IMR-90 (cell line): ENCODE measurements at regions not wholly inside any gene's neighbourhood (a gene's known extent, or its start where the extent isn't known, plus 50 kb on each side); places are given as distances from the start of the nearest gene placed in this dataset.

ENCODE experiments used
- ATAC-seq: fragments of 200-7000 bp; cut with Tn5 transposase; 2 replicates; pipeline ENCODE4 v1.9.1; 2020; ENCODE audit warnings: low read depth, mild to moderate bottlenecking, moderate library complexity
- BruUV-seq: library from RNA; stranded (reverse); fragments of 400-500 nt; replicated peaks from 2 replicates; lab custom pipeline; 2021; lab: Mats Ljungman, UMichigan
- CTCF ChIA-PET: fragments of 300-600 bp; formaldehyde crosslinking; extraction: SDS; loops from one replicate; lab custom pipeline; 2021; ENCODE audit warnings: antibody characterized with exemption; lab: Yijun Ruan, JAX
- POLR2A ChIA-PET: fragments of 300-600 bp; sonication (Branson Sonifier 250); formaldehyde crosslinking; loops from one replicate; lab custom pipeline; 2022; ENCODE audit warnings: antibody characterized with exemption; ENCODE audit not compliant: unreplicated experiment; lab: Charles Lee
- DNase-seq: peaks from one replicate; pipeline ENCODE4 v3.0.0; 2013
- H2AFZ ChIP-seq: replicated peaks from 2 replicates; pipeline ENCODE3; 2013; ENCODE audit warnings: low read length, mild to moderate bottlenecking; ENCODE audit not compliant: poor library complexity
- H2AK5ac ChIP-seq: 2 replicates; pipeline ENCODE4 v1.6.1; 2013; ENCODE audit warnings: low read depth, low read length, inconsistent platforms
- H2AK9ac ChIP-seq: replicated peaks from 2 replicates; pipeline ENCODE3; 2013; ENCODE audit warnings: mild to moderate bottlenecking, low read depth, low read length, moderate library complexity; ENCODE audit not compliant: poor library complexity
- H2BK120ac ChIP-seq: 2 replicates; pipeline ENCODE4 v1.6.1; 2013; ENCODE audit warnings: low read depth, low read length, inconsistent platforms
- H2BK15ac ChIP-seq: 3 replicates; pipeline ENCODE4 v1.6.1; 2013; ENCODE audit warnings: low read depth, low read length, inconsistent platforms
- H2BK20ac ChIP-seq: 2 replicates; pipeline ENCODE4 v1.6.1; 2013; ENCODE audit warnings: low read depth, mild to moderate bottlenecking, inconsistent platforms, low read length, moderate library complexity
- H2BK5ac ChIP-seq: 2 replicates; pipeline ENCODE4 v1.6.1; 2013; ENCODE audit warnings: mild to moderate bottlenecking, low read depth, low read length, inconsistent platforms; ENCODE audit not compliant: poor library complexity, severe bottlenecking
- H3K14ac ChIP-seq: replicated peaks from 2 replicates; pipeline ENCODE4 v1.6.1; 2013; ENCODE audit warnings: low read depth, low read length, inconsistent platforms
- H3K18ac ChIP-seq: 2 replicates; pipeline ENCODE4 v1.6.1; 2013; ENCODE audit warnings: low read depth, low read length, control low read depth
- H3K23ac ChIP-seq: 2 replicates; pipeline ENCODE4 v1.6.1; 2013; ENCODE audit warnings: low read depth, low read length, inconsistent platforms
- H3K27ac ChIP-seq: 2 replicates; pipeline ENCODE4 v1.5.1; 2013; ENCODE audit warnings: mild to moderate bottlenecking, control low read depth, low read length; ENCODE audit not compliant: insufficient read depth
- H3K27me3 ChIP-seq: 2 replicates; pipeline ENCODE4 v1.6.1; 2013; ENCODE audit warnings: low read length; ENCODE audit not compliant: control insufficient read depth, insufficient read depth
- H3K36me3 ChIP-seq: 2 replicates; pipeline ENCODE4 v1.6.1; 2013; ENCODE audit warnings: low read length, mixed read lengths; ENCODE audit not compliant: control insufficient read depth, insufficient read depth
- H3K4ac ChIP-seq: 2 replicates; pipeline ENCODE4 v1.6.1; 2013; ENCODE audit warnings: low read depth, low read length, inconsistent platforms
- H3K4me1 ChIP-seq: 2 replicates; pipeline ENCODE4 v1.6.1; 2013; ENCODE audit warnings: low read length, mixed read lengths; ENCODE audit not compliant: control insufficient read depth, insufficient read depth
- H3K4me2 ChIP-seq: 2 replicates; pipeline ENCODE4 v1.6.1; 2013; ENCODE audit warnings: low read depth, mild to moderate bottlenecking, control low read depth, low read length, moderate library complexity
- H3K4me3 ChIP-seq: 2 replicates; pipeline ENCODE4 v1.5.1; 2013; ENCODE audit warnings: low read depth, mild to moderate bottlenecking, control low read depth, low read length, moderate library complexity; ENCODE audit not compliant: insufficient read depth
- H3K56ac ChIP-seq: 2 replicates; pipeline ENCODE4 v1.6.1; 2013; ENCODE audit warnings: low read length, inconsistent platforms; ENCODE audit not compliant: insufficient read depth; ENCODE audit errors: extremely low read depth
- H3K79me1 ChIP-seq, 2 experiments: 2 replicates each; pipeline ENCODE4 v1.6.1; 2013; ENCODE audit warnings: low read length in 2 of 2, inconsistent platforms in 1 of 2, low read depth in 1 of 2
- H3K9ac ChIP-seq: 2 replicates; pipeline ENCODE4 v1.6.1; 2013; ENCODE audit warnings: low read depth, low read length, control low read depth
- H3K9me1 ChIP-seq: 2 replicates; pipeline ENCODE4 v1.6.1; 2013; ENCODE audit warnings: low read length, inconsistent platforms; ENCODE audit not compliant: insufficient read depth
- H3K9me3 ChIP-seq: 2 replicates; pipeline ENCODE4 v1.6.1; 2013; ENCODE audit warnings: low read length; ENCODE audit not compliant: control insufficient read depth, insufficient read depth
- H4K20me1 ChIP-seq: 2 replicates; pipeline ENCODE4 v1.6.1; 2013; ENCODE audit warnings: low read length, inconsistent platforms; ENCODE audit not compliant: insufficient read depth
- H4K5ac ChIP-seq: 2 replicates; pipeline ENCODE4 v1.6.1; 2013; ENCODE audit warnings: mild to moderate bottlenecking, low read depth, low read length, control low read depth
- H4K8ac ChIP-seq, 2 experiments: 2 replicates each; pipeline ENCODE4 v1.6.1; 2013; ENCODE audit warnings: low read depth in 2 of 2, low read length in 2 of 2, control low read depth in 1 of 2, inconsistent platforms in 1 of 2
- H4K91ac ChIP-seq: 2 replicates; pipeline ENCODE4 v1.6.1; 2013; ENCODE audit warnings: low read depth, low read length, inconsistent platforms; ENCODE audit not compliant: insufficient read depth
- CHD1 ChIP-seq: IDR thresholded peaks from 2 replicates; pipeline ENCODE4 v1.6.1; 2012; ENCODE audit warnings: low read depth, low read length, improper control_type of control experiment
- CTCF ChIP-seq: conservative IDR thresholded peaks from 2 replicates; pipeline ENCODE4 v1.5.1; 2012; ENCODE audit warnings: mild to moderate bottlenecking, low read depth, low read length, improper control_type of control experiment
- MXI1 ChIP-seq: IDR thresholded peaks from 2 replicates; pipeline ENCODE4 v1.6.1; 2012; ENCODE audit warnings: low read depth, mild to moderate bottlenecking, low read length, moderate library complexity, borderline replicate concordance
- WGBS, 2 experiments: methylation state at CpG; one replicate each; pipeline versions ENCODE4 v1.1.5 to v1.1.7; 2013; ENCODE audit warnings: missing lambda C conversion rate in 2 of 2; ENCODE audit not compliant: insufficient read length in 1 of 2; ENCODE audit errors: extremely low coverage in 2 of 2; 5-methylcytosine and 5-hydroxymethylcytosine counted together
- dilution Hi-C: fragments of 300-500 bp; cut with HindIII; formaldehyde crosslinking; loops from one replicate; pipeline ENCODE4 v1.14.3; 2018; ENCODE audit warnings: low sequenced_read_pairs; ENCODE audit not compliant: unreplicated experiment
- in situ Hi-C: fragments of 300-500 bp; cut with MboI; formaldehyde crosslinking; loops from 3 replicates; pipeline ENCODE4 v1.14.3; 2019; ENCODE audit warnings: low sequenced_read_pairs, inconsistent platforms, mixed read lengths
- intact Hi-C: fragments of 100-400 bp; cut with micrococcal nuclease; formaldehyde crosslinking; loops from 2 replicates; pipeline ENCODE4 v1.10.0; 2022

GRCh38 chr10:90641731-90642130, 216.1 kb downstream of the HTR7 start:
- no peaks in the 10 kb centered on the region for H3K9me3 ChIP-seq
- ChIA-PET CTCF (interaction anchor here (0.8 to 1.6 kb wide), 4 partner anchors 11 to 494 kb away, joined by 3 to 7 read pairs (median 4); no protein-coding TSS in a partner anchor), POLR2A (no interaction called here)
- no TSS peak for BruUV-seq
- no peak overlapping the region for H2AFZ ChIP-seq
- no peak overlapping the region for H3K27ac ChIP-seq
- no peak overlapping the region for H3K9ac ChIP-seq
- WGBS, 2 experiments = 0% methylated on average over 1 of the region's 4 CpGs; no CpG with 5 or more reads in 1 of the 2 experiments
- H4K8ac ChIP-seq = no peak overlapping the region
- in situ Hi-C loops = no loop called here
- no peak overlapping the region for H2BK120ac ChIP-seq
- no peak overlapping the region for H3K56ac ChIP-seq
- no peaks in the 10 kb centered on the region; the same call in 1 of the 2 replicates for H3K27me3 ChIP-seq
- dilution Hi-C loops = no loop called here
- H3K79me1 ChIP-seq = no peaks in the 10 kb centered on the region
- intact Hi-C loops = no loop called here
- H3K23ac ChIP-seq = no peak overlapping the region
- no peak overlapping the region for H3K4me3 ChIP-seq
- no peak overlapping the region for H3K14ac ChIP-seq
- no peak overlapping the region for H2AK5ac ChIP-seq
- ATAC-seq (no peak; the same call in 1 of the 2 replicates), DNase-seq (no peak)
- no peaks in the 10 kb centered on the region for H3K4me1 ChIP-seq
- H3K4ac ChIP-seq = no peak overlapping the region
- TF ChIP-seq CHD1 = no peak
- no peak for TF ChIP-seq MXI1
- TF ChIP-seq CTCF = no peak
- no peak overlapping the region for H2BK20ac ChIP-seq
- H2BK5ac ChIP-seq = no peak overlapping the region
- no peak overlapping the region for H2AK9ac ChIP-seq
- H4K91ac ChIP-seq = no peak overlapping the region
- no peak overlapping the region for H4K5ac ChIP-seq
- no peaks in the 10 kb centered on the region; the same call in 1 of the 2 replicates for H3K9me1 ChIP-seq
- H3K36me3 ChIP-seq = no peaks in the 10 kb centered on the region
- H2BK15ac ChIP-seq = no peak overlapping the region
- no peaks in the 10 kb centered on the region for H4K20me1 ChIP-seq
- H3K18ac ChIP-seq = no peak overlapping the region
- peak overlapping the region; percentile 25; the same call in 1 of the 2 replicates for H3K4me2 ChIP-seq
